ENCODE measurements at regions not wholly inside any gene's neighbourhood (a gene's known extent, or its start where the extent isn't known, plus 50 kb on each side); places are given as distances from the start of the nearest gene placed in this dataset.

GRCh38 chr1:234871710-234872271 is 256.8 kb downstream of the TOMM20 start:
- 84 to 97% methylated on average over 4 to 6 of the region's 6 CpGs for WGBS, 2 donors (ENCODE audit: low coverage in 1 of 2)
- no peak for ATAC-seq
- Histone ChIP-seq H3K27me3 (no peaks in the 10 kb centered on the region), H3K4me3 (no peak overlapping the region), H3K36me3 (no peaks in the 10 kb centered on the region), H3K4me1 (peaks cover 0 to 49% (median 0%) of the 10 kb centered on the region in 3 donors), H3K27ac (no peak overlapping the region), H3K9me3 (no peaks in the 10 kb centered on the region)
- no peak for TF ChIP-seq POLR2AphosphoS5 (IDR thresholded peaks at IDR 0.05)
- TF ChIP-seq CTCF (IDR thresholded peaks at IDR 0.05) = no peak
- no peak for TF ChIP-seq POLR2A (IDR thresholded peaks at IDR 0.05)
- TF ChIP-seq EP300 (IDR thresholded peaks at IDR 0.05) = no peak

- 79 to 100% methylated on average over 2 to 4 of the region's 10 CpGs for WGBS, 2 donors (ENCODE audit: low coverage in 1 of 2)
- TF ChIP-seq POLR2A (IDR thresholded peaks at IDR 0.05) = no peak
- no peak for TF ChIP-seq EP300 (IDR thresholded peaks at IDR 0.05)
- no peak for TF ChIP-seq CTCF (IDR thresholded peaks at IDR 0.05)
- no peak for TF ChIP-seq POLR2AphosphoS5 (IDR thresholded peaks at IDR 0.05)
- H3K9me3 ChIP-seq = no peaks in the 10 kb centered on the region
- no peaks in the 10 kb centered on the region for H3K27me3 ChIP-seq
- ATAC-seq = no peak
- H3K4me3 ChIP-seq = no peak overlapping the region
- H3K27ac ChIP-seq = no peak overlapping the region
- H3K4me1 ChIP-seq = peaks cover 0 to 52% (median 4%) of the 10 kb centered on the region in 3 donors
- no peaks in the 10 kb centered on the region for H3K36me3 ChIP-seq
These were observed 257.5 kb downstream of the TOMM20 start for GRCh38 chr1:234871039-234871709.

- 79 to 89% methylated on average over 6 to 7 of the region's 11 CpGs for WGBS, 2 donors (ENCODE audit: low coverage in 1 of 2)
- no peak overlapping the region for H3K4me3 ChIP-seq
- H3K4me1 ChIP-seq = peaks cover 0 to 53% (median 6%) of the 10 kb centered on the region in 3 donors
- no peak overlapping the region for H3K27ac ChIP-seq
- no peaks in the 10 kb centered on the region for H3K9me3 ChIP-seq
- ATAC-seq = no peak
- no peaks in the 10 kb centered on the region for H3K36me3 ChIP-seq
- TF ChIP-seq CTCF (IDR thresholded peaks at IDR 0.05) (no peak), EP300 (IDR thresholded peaks at IDR 0.05) (no peak), POLR2A (IDR thresholded peaks at IDR 0.05) (no peak), POLR2AphosphoS5 (IDR thresholded peaks at IDR 0.05) (no peak)
- H3K27me3 ChIP-seq = no peaks in the 10 kb centered on the region
These were observed 258.3 kb downstream of the TOMM20 start for GRCh38 chr1:234870020-234870981.

GRCh38 chr1:234869182-234870019 is 259.2 kb downstream of the TOMM20 start:
- ATAC-seq = no peak
- no peaks in the 10 kb centered on the region for H3K27me3 ChIP-seq
- peaks cover 0 to 55% (median 6%) of the 10 kb centered on the region in 3 donors for H3K4me1 ChIP-seq
- no peak overlapping the region for H3K4me3 ChIP-seq
- H3K9me3 ChIP-seq = no peaks in the 10 kb centered on the region
- no peak for TF ChIP-seq POLR2A (IDR thresholded peaks at IDR 0.05)
- TF ChIP-seq POLR2AphosphoS5 (IDR thresholded peaks at IDR 0.05) = no peak
- TF ChIP-seq EP300 (IDR thresholded peaks at IDR 0.05) = no peak
- no peak for TF ChIP-seq CTCF (IDR thresholded peaks at IDR 0.05)
- WGBS, 2 donors (ENCODE audit: low coverage in 1 of 2) = 72 to 90% methylated on average over 11 to 15 of the region's 16 CpGs
- no peaks in the 10 kb centered on the region for H3K36me3 ChIP-seq
- H3K27ac ChIP-seq = no peak overlapping the region
